ENCODE measurements at regions not wholly inside any gene's neighbourhood (a gene's known extent, or its start where the extent isn't known, plus 50 kb on each side); places are given as distances from the start of the nearest gene placed in this dataset.
"Not testable (repeated sequence)": the region's sequence is repeated elsewhere in the genome, so short reads cannot be mapped to it uniquely, and the experiment has no call there.

GRCh38 chr12:90250766-90251165 is 542.1 kb upstream of the ATP2B1 start:
- no peak for DNase-seq

- no peak for DNase-seq
Measured at GRCh38 chr12:90250042-90250441, 541.4 kb upstream of the ATP2B1 start.

GRCh38 chr12:90246688-90247087 is 538.0 kb upstream of the ATP2B1 start:
- DNase-seq: no peak

GRCh38 chr12:90245391-90245790 is 536.8 kb upstream of the ATP2B1 start:
- DNase-seq: no peak

GRCh38 chr12:90244232-90244631 is 535.6 kb upstream of the ATP2B1 start:
- no peak for DNase-seq

- no peak for DNase-seq
Measured at GRCh38 chr12:90243211-90243610, 534.6 kb upstream of the ATP2B1 start.

GRCh38 chr12:90239732-90240260 is 531.2 kb upstream of the ATP2B1 start:
- no peak for DNase-seq

- DNase-seq: no peak
Measured at GRCh38 chr12:90238663-90239271, 530.1 kb upstream of the ATP2B1 start.

GRCh38 chr12:90237841-90238240 is 529.2 kb upstream of the ATP2B1 start:
- DNase-seq: no peak

- DNase-seq: no peak
Measured at GRCh38 chr12:90235642-90236041, 527.0 kb upstream of the ATP2B1 start.

GRCh38 chr12:90234472-90234871 is 525.8 kb upstream of the ATP2B1 start:
- DNase-seq: no peak

GRCh38 chr12:90233168-90234100 is 524.8 kb upstream of the ATP2B1 start:
- DNase-seq: no peak

- no peak for DNase-seq
Measured at GRCh38 chr12:90229407-90230170, 521.0 kb upstream of the ATP2B1 start.

GRCh38 chr12:90226211-90226610 is 517.6 kb upstream of the ATP2B1 start:
- DNase-seq: no peak

GRCh38 chr12:90216815-90217214 is 508.2 kb upstream of the ATP2B1 start:
- DNase-seq: no peak

- no peak for DNase-seq
Measured at GRCh38 chr12:90216020-90216552, 507.4 kb upstream of the ATP2B1 start.

- DNase-seq: no peak
Measured at GRCh38 chr12:90211017-90211416, 502.4 kb upstream of the ATP2B1 start.

- no peak for DNase-seq
Measured at GRCh38 chr12:90209029-90209428, 500.4 kb upstream of the ATP2B1 start.

GRCh38 chr12:90208379-90208778 is 499.7 kb upstream of the ATP2B1 start:
- not testable (repeated sequence) for DNase-seq

GRCh38 chr12:90207799-90208198 is 499.2 kb upstream of the ATP2B1 start:
- DNase-seq: no peak

GRCh38 chr12:90205165-90205564 is 496.5 kb upstream of the ATP2B1 start:
- DNase-seq: no peak

GRCh38 chr12:90203556-90203955 is 494.9 kb upstream of the ATP2B1 start:
- no peak for DNase-seq

- no peak for DNase-seq
Measured at GRCh38 chr12:90199006-90199405, 490.4 kb upstream of the ATP2B1 start.
